Heart left ventricle (tissue), 13 donors: ENCODE measurements at regions not wholly inside any gene's neighbourhood (a gene's known extent, or its start where the extent isn't known, plus 50 kb on each side); places are given as distances from the start of the nearest gene placed in this dataset.

Experiments used
- CTCF ChIP-seq, 12 donors: fragments of 200-600 bp; sonication (generic) in 4 of 12; IDR thresholded peaks; one replicate each; pipeline versions ENCODE4 v1.5.0 to v1.8.0; 2018 to 2022; ENCODE audit warnings: antibody characterized with exemption in 12 of 12, mild to moderate bottlenecking in 5 of 12
- POLR2A ChIP-seq, 2 donors: fragments of 450-650 bp; IDR thresholded peaks; one replicate each; pipeline ENCODE4 v1.6.1; 2017; ENCODE audit warnings: antibody characterized with exemption in 2 of 2, mild to moderate bottlenecking in 2 of 2, moderate library complexity in 2 of 2
- donor health status: ischemic (EF 13 %, LVEDD 7.1; RV severe dilation, severe dysfunction).
- donor health status: DM: no; HTN: yes; CAD: no.
- donor health status: DM: no; HTN: no; CAD: no.
- donor health status: ischemic (EF 25% LVEDD 6.9; RV normal size, moderate dysfunction).
- donor health status: ischemic (EF 25% LVEDD 5.7; RV mildly dilated, moderate dysfunction).
- donor health status: ischemic (EF 35%, LVEDD 5.7; RV mildly dilated, moderate dysfunction).
- donor health status: nonischemic (EF 11% LVEDD 7.7; RV severe dilation, severe dysfunction).
- donor health status: DM: yes; HTN: yes; CAD: no.
- donor health status: PGD.
- donor health status: ischemic (EF 29% LVEDD 5.4; RV normal size, mild dysfunction).
- donor health status: nonischemic (EF 23%, LVEDD 6.1; RV moderate dilation, normal function).

GRCh38 chr1:232271991-232272589 lies 357.8 kb downstream of the SIPA1L2 start:
- no peak for TF ChIP-seq CTCF (IDR thresholded peaks at IDR 0.05)
- no peak for TF ChIP-seq POLR2A (IDR thresholded peaks at IDR 0.05)
